Esophagus squamous epithelium (tissue), 4 donors: ENCODE measurements at regions not wholly inside any gene's neighbourhood (a gene's known extent, or its start where the extent isn't known, plus 50 kb on each side); places are given as distances from the start of the nearest gene placed in this dataset.

Experiments
- CTCF ChIP-seq, 6 experiments: fragments of 450-650 bp in 4 of 6; fragments of 200-600 bp in 2 of 6; sonication (generic) in 2 of 6; IDR thresholded peaks; one replicate each; pipeline ENCODE4 v1.5.1; 2016 to 2019; ENCODE audit warnings: antibody characterized with exemption in 6 of 6, mild to moderate bottlenecking in 4 of 6, moderate library complexity in 4 of 6
- POLR2A ChIP-seq, 4 donors: fragments of 450-650 bp; IDR thresholded peaks; one replicate each; pipeline ENCODE4 v1.6.1; 2017; ENCODE audit warnings: antibody characterized with exemption in 4 of 4, mild to moderate bottlenecking in 4 of 4, moderate library complexity in 3 of 4

GRCh38 chr1:215018555-215018954 is 64.0 kb upstream of the KCNK2 start:
- TF ChIP-seq CTCF (IDR thresholded peaks at IDR 0.05) (no peak), POLR2A (IDR thresholded peaks at IDR 0.05) (no peak)
